H9 (cell line): ENCODE measurements at regions not wholly inside any gene's neighbourhood (a gene's known extent, or its start where the extent isn't known, plus 50 kb on each side); places are given as distances from the start of the nearest gene placed in this dataset.

Source experiments
- DNase-seq: peaks from one replicate; pipeline ENCODE4 v3.0.0-alpha.2; 2017
- H2AFZ ChIP-seq: one replicate; pipeline ENCODE4 v1.6.1; 2013; ENCODE audit warnings: mild to moderate bottlenecking, low read length, control low read depth, moderate library complexity
- H2AK5ac ChIP-seq: 2 replicates; pipeline ENCODE4 v1.6.1; 2013; ENCODE audit warnings: low read length, control low read depth, mixed read lengths; ENCODE audit not compliant: insufficient read length
- H2BK120ac ChIP-seq: one replicate; pipeline ENCODE4 v1.6.1; 2013; ENCODE audit warnings: low read depth, mild to moderate bottlenecking, low read length, control low read depth, inconsistent platforms; ENCODE audit not compliant: poor library complexity, severe bottlenecking
- H2BK12ac ChIP-seq: 2 replicates; pipeline ENCODE4 v1.6.1; 2013; ENCODE audit warnings: low read length, control low read depth, mixed read lengths, low read depth; ENCODE audit not compliant: insufficient read length
- H2BK15ac ChIP-seq: 2 replicates; pipeline ENCODE4 v1.6.1; 2013; ENCODE audit warnings: low read depth, low read length, control low read depth
- H2BK20ac ChIP-seq: one replicate; pipeline ENCODE4 v1.6.1; 2013; ENCODE audit warnings: low read depth, mild to moderate bottlenecking, low read length, control low read depth, inconsistent platforms; ENCODE audit not compliant: poor library complexity, severe bottlenecking
- H2BK5ac ChIP-seq: 2 replicates; pipeline ENCODE4 v1.6.1; 2013; ENCODE audit warnings: low read length, control low read depth, mixed read lengths; ENCODE audit not compliant: insufficient read length
- H3K14ac ChIP-seq: 2 replicates; pipeline ENCODE4 v1.6.1; 2013; ENCODE audit warnings: low read length, control low read depth; ENCODE audit not compliant: insufficient read depth
- H3K18ac ChIP-seq: 2 replicates; pipeline ENCODE4 v1.6.1; 2013; ENCODE audit warnings: low read depth, mild to moderate bottlenecking, mixed read lengths, low read length, control low read depth; ENCODE audit not compliant: insufficient read length
- H3K23ac ChIP-seq: 2 replicates; pipeline ENCODE4 v1.6.1; 2013; ENCODE audit warnings: low read length, control low read depth, mixed read lengths, low read depth; ENCODE audit not compliant: insufficient read length
- H3K23me2 ChIP-seq: 2 replicates; pipeline ENCODE4 v1.6.1; 2013; ENCODE audit warnings: low read depth, mild to moderate bottlenecking, mixed read lengths, low read length, control low read depth; ENCODE audit not compliant: insufficient read length, poor library complexity, severe bottlenecking
- H3K27ac ChIP-seq: 2 replicates; pipeline ENCODE4 v1.5.1; 2013; ENCODE audit warnings: low read length, control low read depth, mixed read lengths, low read depth; ENCODE audit not compliant: insufficient read length
- H3K27me3 ChIP-seq: 2 replicates; pipeline ENCODE4 v1.6.1; 2013; ENCODE audit warnings: low read length, control low read depth, inconsistent platforms; ENCODE audit not compliant: insufficient read depth
- H3K4ac ChIP-seq: 2 replicates; pipeline ENCODE4 v1.6.1; 2013; ENCODE audit warnings: low read depth, mild to moderate bottlenecking, control low read depth, inconsistent platforms, low read length, moderate library complexity
- H3K4me1 ChIP-seq: 2 replicates; pipeline ENCODE4 v1.6.1; 2013; ENCODE audit warnings: low read length, control low read depth, inconsistent platforms; ENCODE audit not compliant: insufficient read depth
- H3K4me2 ChIP-seq: 2 replicates; pipeline ENCODE4 v1.6.1; 2013; ENCODE audit warnings: low read length, control low read depth, mixed read lengths; ENCODE audit not compliant: insufficient read length, insufficient read depth
- H3K56ac ChIP-seq: 2 replicates; pipeline ENCODE4 v1.6.1; 2013; ENCODE audit warnings: low read depth, mild to moderate bottlenecking, mixed read lengths, low read length, control low read depth; ENCODE audit not compliant: insufficient read length
- H3K79me1 ChIP-seq: 2 replicates; pipeline ENCODE4 v1.6.1; 2013; ENCODE audit warnings: low read depth, mild to moderate bottlenecking, moderate library complexity, low read length, control low read depth, inconsistent platforms; ENCODE audit not compliant: insufficient read depth, poor library complexity, severe bottlenecking
- H3K79me2 ChIP-seq: 2 replicates; pipeline ENCODE4 v1.6.1; 2013; ENCODE audit warnings: low read length, control low read depth, inconsistent platforms; ENCODE audit not compliant: insufficient read depth
- H3K9ac ChIP-seq: 2 replicates; pipeline ENCODE4 v1.6.1; 2013; ENCODE audit warnings: low read length, control low read depth, mixed read lengths; ENCODE audit not compliant: insufficient read length; ENCODE audit errors: extremely low read depth
- H3K9me3 ChIP-seq: one replicate; pipeline ENCODE4 v1.6.1; 2013; ENCODE audit warnings: low read depth, low read length, inconsistent platforms; ENCODE audit not compliant: control insufficient read depth
- H3T11ph ChIP-seq: one replicate; pipeline ENCODE4 v1.6.1; 2013; ENCODE audit warnings: mild to moderate bottlenecking, low read length, control low read depth, inconsistent platforms
- H4K20me1 ChIP-seq: one replicate; pipeline ENCODE4 v1.6.1; 2013; ENCODE audit not compliant: control insufficient read depth, insufficient read length, insufficient read depth
- H4K5ac ChIP-seq: 2 replicates; pipeline ENCODE4 v1.6.1; 2013; ENCODE audit warnings: low read depth, mild to moderate bottlenecking, mixed read lengths, low read length, control low read depth; ENCODE audit not compliant: insufficient read length
- H4K8ac ChIP-seq: replicated peaks from 2 replicates; pipeline ENCODE4 v1.6.1; 2013; ENCODE audit warnings: low read length, control low read depth, mixed read lengths, low read depth; ENCODE audit not compliant: insufficient read length
- H4K91ac ChIP-seq: 2 replicates; pipeline ENCODE4 v1.6.1; 2013; ENCODE audit warnings: low read depth, mild to moderate bottlenecking, moderate library complexity, mixed read lengths, low read length, control low read depth; ENCODE audit not compliant: insufficient read length
- H3K27ac Mint-ChIP-seq, 3 experiments: 2 replicates in 2 of 3; 3 replicates in 1 of 3; pipeline ENCODE4 v1.8.0; 2020 to 2021; ENCODE audit warnings: mixed read lengths in 3 of 3, mild to moderate bottlenecking in 1 of 3, moderate library complexity in 1 of 3
- H3K27me3 Mint-ChIP-seq: 2 replicates; pipeline ENCODE4 v1.8.0; 2021; ENCODE audit warnings: low read depth, mild to moderate bottlenecking, moderate library complexity, mixed read lengths
- H3K36me3 Mint-ChIP-seq, 3 experiments: 2 replicates in 2 of 3; 3 replicates in 1 of 3; pipeline ENCODE4 v1.8.0; 2020 to 2021; ENCODE audit warnings: low read depth in 3 of 3, mixed read lengths in 3 of 3; ENCODE audit not compliant: insufficient read depth in 1 of 3
- H3K4me1 Mint-ChIP-seq, 2 experiments: 2 replicates each; pipeline ENCODE4 v1.8.0; 2020; ENCODE audit warnings: mixed read lengths in 2 of 2
- H3K4me3 Mint-ChIP-seq, 2 experiments: 2 replicates in 1 of 2; 3 replicates in 1 of 2; pipeline ENCODE4 v1.8.0; 2020 to 2021; ENCODE audit warnings: mild to moderate bottlenecking in 2 of 2, mixed read lengths in 2 of 2, moderate library complexity in 1 of 2
- H3K9me3 Mint-ChIP-seq, 2 experiments: 2 replicates in 1 of 2; 3 replicates in 1 of 2; pipeline ENCODE4 v1.8.0; 2020; ENCODE audit warnings: mild to moderate bottlenecking in 2 of 2, mixed read lengths in 2 of 2, moderate library complexity in 1 of 2
- CTCF ChIP-seq: fragments of 200-600 bp; sonication (generic); conservative IDR thresholded peaks from 3 replicates; pipeline ENCODE4 v1.8.0; 2021; ENCODE audit warnings: antibody characterized with exemption, mild to moderate bottlenecking
- WGBS: extraction: QIAGEN DNeasy Blood & Tissue Kit; methylation state at CpG from one replicate; pipeline ENCODE4 v1.1.7; 2013; ENCODE audit warnings: missing lambda C conversion rate, low lambda C conversion rate, mixed read lengths; ENCODE audit not compliant: insufficient read length; ENCODE audit errors: extremely low coverage; 5-methylcytosine and 5-hydroxymethylcytosine counted together

DNA sequence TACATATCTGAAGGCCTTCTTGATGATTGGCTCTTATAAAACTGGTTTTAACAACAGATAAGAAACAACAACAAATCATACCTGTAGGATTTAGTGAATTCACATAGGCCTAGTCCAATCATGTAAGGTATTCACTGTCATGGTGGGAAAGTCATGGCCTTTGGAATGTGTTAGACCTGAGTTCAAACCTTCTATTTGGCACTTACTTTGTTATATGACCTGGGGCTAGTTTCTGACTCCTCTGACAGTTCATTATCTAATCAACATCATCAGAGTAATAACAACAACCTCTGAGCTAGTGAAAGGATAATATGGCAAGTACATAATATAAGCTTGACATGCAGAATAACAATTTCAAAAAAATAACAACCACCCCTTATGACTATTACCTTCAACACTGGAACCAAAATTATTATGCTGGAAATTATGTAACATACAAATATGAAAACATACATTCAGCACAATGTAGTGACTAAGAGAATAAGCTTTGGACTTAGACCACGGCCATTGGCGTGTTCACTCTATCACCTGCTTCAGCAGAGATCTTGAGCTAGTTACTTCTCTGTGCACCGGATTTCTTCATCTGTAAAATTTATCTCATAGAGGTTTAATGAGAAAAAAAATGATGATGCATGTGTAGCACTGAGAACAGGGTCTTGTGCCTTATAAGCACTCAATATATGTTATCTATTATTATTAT is 597.6 kb downstream of the LMO4 start:
- Histone ChIP-seq H2BK12ac (no peak overlapping the region), H3K4me1 (no peaks in the 10 kb centered on the region; the same call in 1 of the 2 replicates), H2BK120ac (no peak overlapping the region), H4K8ac (no peak overlapping the region), H3K56ac (no peak overlapping the region), H2AK5ac (no peak overlapping the region), H2BK5ac (no peak overlapping the region), H3K4ac (no peak overlapping the region), H3K14ac (no peak overlapping the region), H3K18ac (no peak overlapping the region), H4K91ac (no peak overlapping the region), H3K27me3 (no peaks in the 10 kb centered on the region), H4K5ac (no peak overlapping the region), H4K20me1 (no peaks in the 10 kb centered on the region), H3K79me1 (no peaks in the 10 kb centered on the region), H2BK20ac (no peak overlapping the region), H3K27ac (no peak overlapping the region), H3K4me2 (no peak overlapping the region), H3K9ac (no peak overlapping the region), H3K23me2 (no peaks in the 10 kb centered on the region), H3K79me2 (no peaks in the 10 kb centered on the region), H2AFZ (no peak overlapping the region), H3K23ac (no peak overlapping the region), H3T11ph (no peak overlapping the region), H3K9me3 (peaks cover 9% of the 10 kb centered on the region), H2BK15ac (no peak overlapping the region)
- Mint-ChIP-seq H3K27ac (no peak overlapping the region), H3K27me3 (no peaks in the 10 kb centered on the region), H3K36me3 (peaks cover 7 to 10% (median 9%) of the 10 kb centered on the region in 3 experiments), H3K9me3 (peaks cover 9 to 11% of the 10 kb centered on the region in 2 experiments), H3K4me3 (no peak overlapping the region), H3K4me1 (no peaks in the 10 kb centered on the region)
- TF ChIP-seq CTCF: no peak
- WGBS: no CpG with 5 or more reads among the region's 3 CpGs
- no peak for DNase-seq
